SU-DHL-6 (cell line): ENCODE measurements at regions not wholly inside any gene's neighbourhood (a gene's known extent, or its start where the extent isn't known, plus 50 kb on each side); places are given as distances from the start of the nearest gene placed in this dataset.

Experiments
- H2AFZ ChIP-seq: fragments of 200-600 bp; sonication (generic); 2 replicates; pipeline ENCODE4 v1.6.1; 2014; ENCODE audit warnings: low read depth, mild to moderate bottlenecking, moderate library complexity, mixed read lengths, antibody characterized with exemption, low read length; ENCODE audit not compliant: severe bottlenecking
- H3F3A ChIP-seq: fragments of 200-600 bp; shearing (Covaris generic); 2 replicates; pipeline ENCODE4 v1.6.0; 2016; ENCODE audit warnings: antibody characterized with exemption, mild to moderate bottlenecking; ENCODE audit not compliant: insufficient read depth
- H3K27ac ChIP-seq: fragments of 200-600 bp; sonication (generic); 2 replicates; pipeline ENCODE4 v1.5.1; 2016; ENCODE audit warnings: low read depth, mild to moderate bottlenecking, low read length, moderate library complexity, mixed read lengths
- H3K27me3 ChIP-seq: fragments of 200-600 bp; sonication (generic), shearing (Covaris generic); 2 replicates; pipeline ENCODE4 v1.6.0; 2014; ENCODE audit warnings: mild to moderate bottlenecking, low read length
- H3K36me3 ChIP-seq: fragments of 200-600 bp; sonication (generic); 2 replicates; pipeline ENCODE4 v1.6.1; 2014; ENCODE audit warnings: mild to moderate bottlenecking, low read length, mixed read lengths
- H3K4me2 ChIP-seq: fragments of 300-600, 200-600 bp; shearing (Covaris generic), sonication (generic); 2 replicates; pipeline ENCODE4 v1.6.0; 2014; ENCODE audit warnings: low read length, low read depth, mild to moderate bottlenecking; ENCODE audit not compliant: poor library complexity, severe bottlenecking
- H3K4me3 ChIP-seq: fragments of 200-600 bp; sonication (generic); 2 replicates; pipeline ENCODE4 v1.5.1; 2014; ENCODE audit warnings: antibody characterized with exemption, low read length, mild to moderate bottlenecking, mixed read lengths; ENCODE audit not compliant: insufficient read depth, poor library complexity, severe bottlenecking
- H3K79me2 ChIP-seq: fragments of 200-600 bp; sonication (generic); 2 replicates; pipeline ENCODE4 v1.6.1; 2014; ENCODE audit warnings: mild to moderate bottlenecking, low read length, moderate library complexity; ENCODE audit not compliant: insufficient read depth
- H3K9ac ChIP-seq: fragments of 200-600 bp; sonication (generic); 2 replicates; pipeline ENCODE4 v1.7.0; 2014; ENCODE audit warnings: mild to moderate bottlenecking, low read length
- H3K9me2 ChIP-seq: fragments of 200-600 bp; sonication (generic); replicated peaks from 2 replicates; pipeline ENCODE4 v1.6.1; 2014; ENCODE audit warnings: low read length; ENCODE audit not compliant: insufficient read depth
- H3K9me3 ChIP-seq: fragments of 200-600 bp; sonication (generic); 2 replicates; pipeline ENCODE4 v1.6.1; 2014; ENCODE audit warnings: low read length, mixed read lengths; ENCODE audit not compliant: insufficient read depth
- H4K20me1 ChIP-seq: fragments of 200-600 bp; sonication (generic); 2 replicates; pipeline ENCODE4 v1.6.1; 2014; ENCODE audit warnings: low read depth, mild to moderate bottlenecking, antibody characterized with exemption, low read length, moderate library complexity, mixed read lengths
- CTCF ChIP-seq: fragments of 200-600 bp; sonication (generic); IDR thresholded peaks from one replicate; pipeline ENCODE4 v1.5.1; 2017; ENCODE audit warnings: antibody characterized with exemption, mild to moderate bottlenecking, low read length, moderate library complexity; ENCODE audit not compliant: insufficient read depth, poor library complexity, severe bottlenecking
- EZH2phosphoT487 ChIP-seq: fragments of 200-600 bp; sonication (generic), shearing (Covaris generic); conservative IDR thresholded peaks from 2 replicates; pipeline ENCODE4 v1.6.1; 2018; ENCODE audit warnings: mild to moderate bottlenecking, antibody characterized with exemption, low read length, moderate library complexity, mixed read lengths

GRCh38 chr2:144675731-144676130 lies 155.8 kb upstream of the ZEB2 start:
- no peak for TF ChIP-seq EZH2phosphoT487
- TF ChIP-seq CTCF = no peak
- H3K4me2 ChIP-seq = no peak overlapping the region
- H3K27ac ChIP-seq = no peak overlapping the region
- H3K9ac ChIP-seq = no peak overlapping the region
- no peaks in the 10 kb centered on the region for H4K20me1 ChIP-seq
- no peaks in the 10 kb centered on the region for H3K9me2 ChIP-seq
- no peaks in the 10 kb centered on the region for H3K9me3 ChIP-seq
- H2AFZ ChIP-seq = no peak overlapping the region
- no peaks in the 10 kb centered on the region for H3K36me3 ChIP-seq
- H3K27me3 ChIP-seq = no peaks in the 10 kb centered on the region
- H3K79me2 ChIP-seq = no peaks in the 10 kb centered on the region
- no peak overlapping the region for H3K4me3 ChIP-seq
- H3F3A ChIP-seq = peaks cover 24% of the 10 kb centered on the region

GRCh38 chr2:144675331-144675730 lies 155.4 kb upstream of the ZEB2 start:
- H3K27me3 ChIP-seq = no peaks in the 10 kb centered on the region
- H3K9me3 ChIP-seq = no peaks in the 10 kb centered on the region
- no peaks in the 10 kb centered on the region for H4K20me1 ChIP-seq
- H3F3A ChIP-seq = peaks cover 28% of the 10 kb centered on the region
- H3K27ac ChIP-seq = no peak overlapping the region
- H3K9ac ChIP-seq = no peak overlapping the region
- no peaks in the 10 kb centered on the region for H3K79me2 ChIP-seq
- no peak overlapping the region for H3K4me2 ChIP-seq
- H2AFZ ChIP-seq = no peak overlapping the region
- TF ChIP-seq EZH2phosphoT487 = no peak
- no peaks in the 10 kb centered on the region for H3K9me2 ChIP-seq
- H3K4me3 ChIP-seq = no peak overlapping the region
- no peaks in the 10 kb centered on the region for H3K36me3 ChIP-seq

GRCh38 chr2:144674071-144674470 lies 154.2 kb upstream of the ZEB2 start:
- TF ChIP-seq EZH2phosphoT487 = no peak
- peaks cover 37% of the 10 kb centered on the region for H3F3A ChIP-seq
- H3K9me3 ChIP-seq = no peaks in the 10 kb centered on the region
- H3K27ac ChIP-seq = no peak overlapping the region
- no peaks in the 10 kb centered on the region for H3K9me2 ChIP-seq
- H3K79me2 ChIP-seq = no peaks in the 10 kb centered on the region
- H2AFZ ChIP-seq = no peak overlapping the region
- H4K20me1 ChIP-seq = no peaks in the 10 kb centered on the region
- no peak overlapping the region for H3K9ac ChIP-seq
- H3K4me3 ChIP-seq = no peak overlapping the region
- H3K36me3 ChIP-seq = no peaks in the 10 kb centered on the region
- H3K4me2 ChIP-seq = no peak overlapping the region
- H3K27me3 ChIP-seq = no peaks in the 10 kb centered on the region

- H4K20me1 ChIP-seq = no peaks in the 10 kb centered on the region
Observed at GRCh38 chr2:144673456-144673855, 153.5 kb upstream of the ZEB2 start.

More at GRCh38 chr2:144673456-144673855, 153.5 kb upstream of the ZEB2 start:
- no peaks in the 10 kb centered on the region for H3K9me2 ChIP-seq
- no peaks in the 10 kb centered on the region for H3K9me3 ChIP-seq
- no peak overlapping the region for H2AFZ ChIP-seq
- no peaks in the 10 kb centered on the region for H3K27me3 ChIP-seq
- TF ChIP-seq EZH2phosphoT487 (no peak), CTCF (no peak)
- H3K36me3 ChIP-seq = no peaks in the 10 kb centered on the region
- H3K4me3 ChIP-seq = no peak overlapping the region
- no peak overlapping the region for H3K27ac ChIP-seq
- H3F3A ChIP-seq = peaks cover 38% of the 10 kb centered on the region
- H3K9ac ChIP-seq = no peak overlapping the region
- no peak overlapping the region for H3K4me2 ChIP-seq
- H3K79me2 ChIP-seq = no peaks in the 10 kb centered on the region
